GM12878 (cell line): ENCODE measurements at regions not wholly inside any gene's neighbourhood (a gene's known extent, or its start where the extent isn't known, plus 50 kb on each side); places are given as distances from the start of the nearest gene placed in this dataset.

ENCODE experiments used
- ATAC-seq: fragments of 200-7000 bp; cut with Tn5 transposase; 3 replicates; pipeline ENCODE4 v1.9.1; 2020; ENCODE audit warnings: mild to moderate bottlenecking, moderate library complexity
- BruUV-seq: library from RNA; stranded (reverse); fragments of 400-500 nt; replicated peaks from 2 replicates; lab custom pipeline; 2021; lab: Mats Ljungman, UMichigan
- CTCF ChIA-PET: fragments of 300-600 bp; sonication (Branson Sonifier 250); formaldehyde crosslinking; extraction: SDS; loops from one replicate; lab custom pipeline; 2021; ENCODE audit warnings: inconsistent platforms; lab: Yijun Ruan, JAX
- POLR2A ChIA-PET: fragments of 350-600 bp; formaldehyde crosslinking; extraction: SDS; loops from one replicate; lab custom pipeline; 2021; ENCODE audit warnings: inconsistent platforms; lab: Charles Lee
- RAD21 ChIA-PET: fragments of 300-600 bp; sonication (Branson Sonifier 250); formaldehyde crosslinking; loops from one replicate; lab custom pipeline; 2023; ENCODE audit warnings: antibody characterized with exemption; ENCODE audit not compliant: unreplicated experiment; lab: Charles Lee
- SMC1A ChIA-PET: fragments of 300-600 bp; sonication (Branson Sonifier 250); formaldehyde crosslinking; loops from one replicate; lab custom pipeline; 2023; ENCODE audit not compliant: unreplicated experiment, uncharacterized antibody; lab: Charles Lee
- DNase-seq: peaks from one replicate; pipeline ENCODE4 v3.0.0-alpha.2; 2011; ENCODE audit warnings: low read depth, low spot score
- FAIRE-seq: peaks from 3 replicates; lab custom pipeline; 2011; peaks lifted over from hg19 to GRCh38; lab: Jason Lieb, UNC
- H2AFZ ChIP-seq: 2 replicates; pipeline ENCODE4 v1.6.0; 2011; ENCODE audit warnings: low read depth, low read length, control low read depth; ENCODE audit not compliant: control insufficient read depth
- H3K27ac ChIP-seq: 2 replicates; pipeline ENCODE4 v1.5.1; 2011; ENCODE audit warnings: control low read depth; ENCODE audit not compliant: control insufficient read depth, insufficient read depth
- H3K27me3 ChIP-seq, 2 experiments: replicated peaks in 1 of 2; 2 replicates each; pipeline versions ENCODE4 v1.6.0 to v1.6.1; 2011; ENCODE audit warnings: low read length in 1 of 2; ENCODE audit not compliant: control insufficient read depth in 2 of 2, insufficient read depth in 2 of 2
- H3K36me3 ChIP-seq, 2 experiments: 2 replicates each; pipeline ENCODE4 v1.5.1; 2011; ENCODE audit warnings: low read length in 1 of 2; ENCODE audit not compliant: control insufficient read depth in 2 of 2, insufficient read depth in 2 of 2
- H3K4me1 ChIP-seq: 2 replicates; pipeline ENCODE4 v1.6.1; 2011; ENCODE audit warnings: mild to moderate bottlenecking, low read length, moderate library complexity, mixed read lengths; ENCODE audit not compliant: control insufficient read depth, insufficient read depth
- H3K4me2 ChIP-seq: 2 replicates; pipeline ENCODE4 v1.6.0; 2011; ENCODE audit warnings: control low read depth; ENCODE audit not compliant: control insufficient read depth, insufficient read depth
- H3K4me3 ChIP-seq: fragments of 200-600 bp; sonication (generic); 2 replicates; pipeline ENCODE4 v1.5.1; 2016
- H3K79me2 ChIP-seq: 2 replicates; pipeline ENCODE4 v1.6.0; 2011; ENCODE audit warnings: low read length; ENCODE audit not compliant: control insufficient read depth, insufficient read depth
- H3K9ac ChIP-seq: 2 replicates; pipeline ENCODE4 v1.8.0; 2011; ENCODE audit warnings: low read length, control low read depth, mixed read lengths; ENCODE audit not compliant: control insufficient read depth, insufficient read depth
- H3K9me3 ChIP-seq: replicated peaks from 3 replicates; pipeline ENCODE4 v1.5.1; 2011; ENCODE audit warnings: mild to moderate bottlenecking, low read length; ENCODE audit not compliant: control insufficient read depth, insufficient read depth
- H4K20me1 ChIP-seq: 2 replicates; pipeline ENCODE4 v1.6.0; 2011; ENCODE audit not compliant: control insufficient read depth, insufficient read depth
- KLF5 ChIP-seq: fragments of 450-650 bp; IDR thresholded peaks from 2 replicates; pipeline ENCODE4 v1.6.1; 2014; ENCODE audit warnings: mild to moderate bottlenecking; ENCODE audit not compliant: partially characterized antibody
- SPI1 ChIP-seq: IDR thresholded peaks from 2 replicates; pipeline ENCODE4 v1.6.1; 2011; ENCODE audit warnings: low read depth, mild to moderate bottlenecking, low read length, moderate library complexity, borderline replicate concordance; ENCODE audit not compliant: insufficient read depth
- ZNF24 ChIP-seq: fragments of 450-650 bp; IDR thresholded peaks from 2 replicates; pipeline ENCODE4 v1.6.1; 2017; ENCODE audit warnings: antibody characterized with exemption, mild to moderate bottlenecking
- WGBS: methylation state at CpG from one replicate; pipeline ENCODE4 v1.1.6; 2016; ENCODE audit warnings: low lambda C conversion rate; ENCODE audit not compliant: insufficient replicate concordance, insufficient coverage; ENCODE audit errors: missing lambda C conversion rate; 5-methylcytosine and 5-hydroxymethylcytosine counted together
- in situ Hi-C: fragments of 300-500 bp; cut with MboI; formaldehyde crosslinking; loops from 9 replicates; pipeline ENCODE4 v1.14.3; 2018; ENCODE audit warnings: mixed read lengths
- intact Hi-C: fragments of 100-400 bp; cut with micrococcal nuclease; formaldehyde crosslinking; loops from one replicate; pipeline ENCODE4 v1.14.2; 2022; ENCODE audit not compliant: unreplicated experiment
- TF ChIP-seq, protein P1 (sequence below): fragments of 150-350 bp; IDR thresholded peaks from 2 replicates; pipeline ENCODE4 v1.6.1; 2016; ENCODE audit warnings: low read depth, low read length

DNA sequence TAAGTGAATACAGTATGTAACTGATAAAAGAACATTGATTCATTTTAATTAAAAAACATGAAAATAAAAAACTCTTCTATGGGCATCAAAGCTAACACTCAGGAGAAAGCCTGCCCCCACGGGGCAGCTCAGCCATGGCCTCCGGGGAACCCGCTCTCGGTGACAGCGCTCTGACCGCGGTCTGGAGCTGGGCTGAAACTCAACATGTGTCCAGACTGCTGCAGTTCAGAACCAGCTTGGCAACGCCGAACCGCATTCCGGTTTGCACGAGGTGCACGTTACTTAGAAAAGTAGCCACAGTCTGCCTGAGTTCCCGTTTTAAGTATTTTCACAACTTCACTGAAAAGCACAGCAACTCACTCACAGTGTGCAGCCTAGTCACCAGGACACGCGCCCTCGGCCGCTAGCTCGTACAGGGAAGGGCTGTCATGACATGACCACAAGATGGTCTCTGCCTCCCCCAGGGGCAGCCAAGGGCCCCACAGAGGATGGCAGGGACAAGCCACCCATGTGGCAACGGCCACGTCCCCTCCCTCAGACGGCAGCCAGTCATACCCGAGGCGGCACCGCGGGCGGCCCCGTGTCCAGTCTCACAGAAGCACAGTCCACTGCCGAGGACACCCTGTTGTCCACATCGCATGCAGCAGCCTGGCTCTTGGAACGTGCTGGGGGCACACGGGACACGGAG is 77.1 kb upstream of the METRNL start:
- in situ Hi-C loops (no loop called here), intact Hi-C loops (no loop called here)
- CTCF ChIA-PET, result no interaction called here
- no peaks in the 10 kb centered on the region; the same call in 2 of the 3 replicates for H3K9me3 ChIP-seq
- H2AFZ ChIP-seq, result no peak overlapping the region
- H3K27me3 ChIP-seq, result no peaks in the 10 kb centered on the region
- RAD21 ChIA-PET, result no interaction called here
- no peak overlapping the region for H3K9ac ChIP-seq
- H3K27ac ChIP-seq, result no peak overlapping the region
- WGBS, result 97% methylated on average over 33 of the region's 33 CpGs
- POLR2A ChIA-PET, result no interaction called here
- H3K36me3 ChIP-seq, result peaks cover 0 to 2% of the 10 kb centered on the region in 2 experiments; a peak in 2 of 4 replicates
- BruUV-seq, result no TSS peak
- ATAC-seq (no peak), DNase-seq (no peak), FAIRE-seq (no peak)
- TF ChIP-seq SPI1, result no peak
- no peak for TF ChIP-seq ZNF24
- TF ChIP-seq, protein P1, sequence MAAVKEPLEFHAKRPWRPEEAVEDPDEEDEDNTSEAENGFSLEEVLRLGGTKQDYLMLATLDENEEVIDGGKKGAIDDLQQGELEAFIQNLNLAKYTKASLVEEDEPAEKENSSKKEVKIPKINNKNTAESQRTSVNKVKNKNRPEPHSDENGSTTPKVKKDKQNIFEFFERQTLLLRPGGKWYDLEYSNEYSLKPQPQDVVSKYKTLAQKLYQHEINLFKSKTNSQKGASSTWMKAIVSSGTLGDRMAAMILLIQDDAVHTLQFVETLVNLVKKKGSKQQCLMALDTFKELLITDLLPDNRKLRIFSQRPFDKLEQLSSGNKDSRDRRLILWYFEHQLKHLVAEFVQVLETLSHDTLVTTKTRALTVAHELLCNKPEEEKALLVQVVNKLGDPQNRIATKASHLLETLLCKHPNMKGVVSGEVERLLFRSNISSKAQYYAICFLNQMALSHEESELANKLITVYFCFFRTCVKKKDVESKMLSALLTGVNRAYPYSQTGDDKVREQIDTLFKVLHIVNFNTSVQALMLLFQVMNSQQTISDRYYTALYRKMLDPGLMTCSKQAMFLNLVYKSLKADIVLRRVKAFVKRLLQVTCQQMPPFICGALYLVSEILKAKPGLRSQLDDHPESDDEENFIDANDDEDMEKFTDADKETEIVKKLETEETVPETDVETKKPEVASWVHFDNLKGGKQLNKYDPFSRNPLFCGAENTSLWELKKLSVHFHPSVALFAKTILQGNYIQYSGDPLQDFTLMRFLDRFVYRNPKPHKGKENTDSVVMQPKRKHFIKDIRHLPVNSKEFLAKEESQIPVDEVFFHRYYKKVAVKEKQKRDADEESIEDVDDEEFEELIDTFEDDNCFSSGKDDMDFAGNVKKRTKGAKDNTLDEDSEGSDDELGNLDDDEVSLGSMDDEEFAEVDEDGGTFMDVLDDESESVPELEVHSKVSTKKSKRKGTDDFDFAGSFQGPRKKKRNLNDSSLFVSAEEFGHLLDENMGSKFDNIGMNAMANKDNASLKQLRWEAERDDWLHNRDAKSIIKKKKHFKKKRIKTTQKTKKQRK, result no peak
- TF ChIP-seq KLF5, result no peak
- no peak overlapping the region for H3K4me3 ChIP-seq
- no peak overlapping the region for H3K4me2 ChIP-seq
- no peaks in the 10 kb centered on the region for H3K4me1 ChIP-seq
- SMC1A ChIA-PET, result no interaction called here
- no peaks in the 10 kb centered on the region for H3K79me2 ChIP-seq
- no peaks in the 10 kb centered on the region for H4K20me1 ChIP-seq
